ENCODE measurements at regions not wholly inside any gene's neighbourhood (a gene's known extent, or its start where the extent isn't known, plus 50 kb on each side); places are given as distances from the start of the nearest gene placed in this dataset.
A peak's percentile ranks its signal among the peaks of the same experiment; 100 is the strongest.

GRCh38 chr12:39062266-39062996 is 157.0 kb upstream of the CPNE8 start:
- Mint-ChIP-seq H3K36me3 (no peaks in the 10 kb centered on the region), H3K27ac (no peak overlapping the region), H3K27me3 (ENCODE audit: insufficient read depth, low read depth) (peaks cover 3% of the 10 kb centered on the region), H3K4me1 (peaks cover 12% of the 10 kb centered on the region), H3K4me3 (no peak overlapping the region), H3K9me3 (peaks cover 3% of the 10 kb centered on the region)
- Histone ChIP-seq H3K27ac (no peak overlapping the region), H3K36me3 (no peaks in the 10 kb centered on the region), H4K20me1 (ENCODE audit: low read depth) (no peaks in the 10 kb centered on the region), H3K4me2 (no peak overlapping the region), H3K27me3 (no peaks in the 10 kb centered on the region), H3K4me1 (no peaks in the 10 kb centered on the region), H3K4me3 (no peak overlapping the region), H3K9ac (no peak overlapping the region), H3K9me3 (ENCODE audit: low read depth) (no peaks in the 10 kb centered on the region), H2AFZ (replicated peaks) (no peak overlapping the region), H3K79me2 (ENCODE audit: low read depth) (no peaks in the 10 kb centered on the region), H3F3A (ENCODE audit: low read depth) (no peaks in the 10 kb centered on the region)
- TF ChIP-seq EZH2 (IDR thresholded peaks at IDR 0.05): no peak
- no peak for TF ChIP-seq CTCF (IDR thresholded peaks at IDR 0.05)
- TF ChIP-seq EZH2phosphoT487 (IDR thresholded peaks at IDR 0.05): no peak
- DNase-seq (ENCODE audit: low spot score): no peak

- peaks cover 6% of the 10 kb centered on the region for H3K9me3 Mint-ChIP-seq
- no peaks in the 10 kb centered on the region for H3K79me2 ChIP-seq (ENCODE audit: low read depth)
- H3F3A ChIP-seq (ENCODE audit: low read depth): no peaks in the 10 kb centered on the region
- H3K27me3 Mint-ChIP-seq (ENCODE audit: insufficient read depth, low read depth): peaks cover 3% of the 10 kb centered on the region
- H3K36me3 ChIP-seq: no peaks in the 10 kb centered on the region
- no peaks in the 10 kb centered on the region for H3K9me3 ChIP-seq (ENCODE audit: low read depth)
- H3K4me1 ChIP-seq: no peaks in the 10 kb centered on the region
- no peaks in the 10 kb centered on the region for H4K20me1 ChIP-seq (ENCODE audit: low read depth)
- no peak overlapping the region for H3K27ac Mint-ChIP-seq
- TF ChIP-seq CTCF (IDR thresholded peaks at IDR 0.05) (no peak), EZH2 (IDR thresholded peaks at IDR 0.05) (no peak), EZH2phosphoT487 (IDR thresholded peaks at IDR 0.05) (no peak)
- H3K4me3 Mint-ChIP-seq: no peak overlapping the region
- no peak for DNase-seq (ENCODE audit: low spot score)
- H3K4me1 Mint-ChIP-seq: peaks cover 12% of the 10 kb centered on the region
- no peak overlapping the region for H2AFZ ChIP-seq (replicated peaks)
- no peak overlapping the region for H3K4me2 ChIP-seq
- no peak overlapping the region for H3K4me3 ChIP-seq
- no peaks in the 10 kb centered on the region for H3K36me3 Mint-ChIP-seq
- no peak overlapping the region for H3K9ac ChIP-seq
- no peak overlapping the region for H3K27ac ChIP-seq
- H3K27me3 ChIP-seq: no peaks in the 10 kb centered on the region
These were observed 156.2 kb upstream of the CPNE8 start for GRCh38 chr12:39061576-39061975.

- H3K27me3 Mint-ChIP-seq (ENCODE audit: insufficient read depth, low read depth): no peaks in the 10 kb centered on the region
- DNase-seq (ENCODE audit: low spot score): no peak
- Histone ChIP-seq H3K27ac (no peak overlapping the region), H3K9ac (no peak overlapping the region), H3K4me3 (no peak overlapping the region), H3K4me1 (peaks cover 16% of the 10 kb centered on the region), H4K20me1 (ENCODE audit: low read depth) (no peaks in the 10 kb centered on the region), H3K36me3 (no peaks in the 10 kb centered on the region), H3F3A (ENCODE audit: low read depth) (peaks cover 3% of the 10 kb centered on the region), H3K9me3 (ENCODE audit: low read depth) (no peaks in the 10 kb centered on the region), H3K27me3 (no peaks in the 10 kb centered on the region), H3K4me2 (no peak overlapping the region), H3K79me2 (ENCODE audit: low read depth) (no peaks in the 10 kb centered on the region), H2AFZ (replicated peaks) (peak overlapping the region; percentile 31)
- no peak overlapping the region for H3K4me3 Mint-ChIP-seq
- TF ChIP-seq EZH2 (IDR thresholded peaks at IDR 0.05) (no peak), CTCF (IDR thresholded peaks at IDR 0.05) (no peak), EZH2phosphoT487 (IDR thresholded peaks at IDR 0.05) (no peak)
- no peak overlapping the region for H3K27ac Mint-ChIP-seq
- no peaks in the 10 kb centered on the region for H3K9me3 Mint-ChIP-seq
- H3K4me1 Mint-ChIP-seq: peaks cover 17% of the 10 kb centered on the region
- H3K36me3 Mint-ChIP-seq: no peaks in the 10 kb centered on the region
These were observed 143.0 kb upstream of the CPNE8 start for GRCh38 chr12:39048395-39048794.
